RCC 7860 (cell line): ENCODE measurements at regions not wholly inside any gene's neighbourhood (a gene's known extent, or its start where the extent isn't known, plus 50 kb on each side); places are given as distances from the start of the nearest gene placed in this dataset.

ENCODE experiments used
- DNase-seq: peaks from one replicate; pipeline ENCODE4 v3.0.0-alpha.2; 2015; ENCODE audit warnings: low spot score
- FAIRE-seq: peaks from 2 replicates; lab custom pipeline; 2012; peaks lifted over from hg19 to GRCh38; lab: Jason Lieb, UNC

- FAIRE-seq = no peak
- no peak for DNase-seq
Measured at GRCh38 chr17:13973960-13974651, 95.2 kb upstream of the COX10 start.

DNA sequence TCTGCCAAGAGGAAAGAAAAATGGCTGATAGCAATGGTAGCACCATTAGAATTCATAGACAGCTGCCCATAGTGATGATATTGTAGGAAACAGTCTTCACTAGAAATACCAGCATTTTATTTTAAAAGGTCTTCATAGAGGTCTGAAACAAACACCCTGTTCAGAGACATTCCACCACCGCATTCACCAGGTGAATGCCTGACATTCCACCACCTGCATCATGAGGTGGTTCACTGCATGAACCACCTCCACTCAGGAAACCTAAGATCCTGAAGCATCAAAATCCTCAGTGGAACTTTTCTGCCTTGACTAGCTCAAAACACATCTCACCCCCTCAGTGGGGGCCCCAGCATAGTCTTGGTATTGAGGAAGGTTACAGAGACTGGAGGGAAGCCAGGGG lies 91.5 kb upstream of the COX10 start:
- DNase-seq (no peak), FAIRE-seq (no peak)

GRCh38 chr17:13978478-13978877 lies 90.8 kb upstream of the COX10 start:
- DNase-seq (no peak), FAIRE-seq (no peak)

- DNase-seq (no peak), FAIRE-seq (no peak)
Measured at GRCh38 chr17:13981881-13982280, 87.4 kb upstream of the COX10 start.

- no peak for FAIRE-seq
- no peak for DNase-seq
Measured at GRCh38 chr17:13984956-13985355, 84.3 kb upstream of the COX10 start.

DNA sequence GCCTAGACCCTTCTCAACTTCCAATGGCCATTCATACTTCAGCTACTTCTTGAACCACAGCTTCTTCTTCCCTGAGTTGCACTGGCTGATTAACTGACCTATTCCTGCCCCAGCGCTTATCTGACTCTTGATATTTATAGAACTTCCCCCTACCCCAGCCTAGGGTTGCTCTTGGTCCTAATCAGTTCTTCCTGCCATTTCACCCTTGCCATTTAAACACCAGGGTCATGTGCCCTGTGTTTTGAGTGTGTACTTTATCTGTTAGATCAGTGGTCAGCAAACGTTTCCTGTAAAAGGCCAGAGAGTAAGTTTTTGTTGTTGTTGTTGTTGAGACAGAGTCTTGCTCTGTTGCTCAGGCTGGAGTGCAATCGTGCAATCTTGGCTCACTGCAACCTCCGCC lies 82.4 kb upstream of the COX10 start:
- no peak for DNase-seq

GRCh38 chr17:13989138-13989537 lies 80.2 kb upstream of the COX10 start:
- DNase-seq = no peak
- no peak for FAIRE-seq

More for the DNA sequence above, 82.4 kb upstream of the COX10 start:
- FAIRE-seq = no peak

GRCh38 chr17:13993106-13993505 lies 76.2 kb upstream of the COX10 start:
- FAIRE-seq (no peak), DNase-seq (no peak)

DNA sequence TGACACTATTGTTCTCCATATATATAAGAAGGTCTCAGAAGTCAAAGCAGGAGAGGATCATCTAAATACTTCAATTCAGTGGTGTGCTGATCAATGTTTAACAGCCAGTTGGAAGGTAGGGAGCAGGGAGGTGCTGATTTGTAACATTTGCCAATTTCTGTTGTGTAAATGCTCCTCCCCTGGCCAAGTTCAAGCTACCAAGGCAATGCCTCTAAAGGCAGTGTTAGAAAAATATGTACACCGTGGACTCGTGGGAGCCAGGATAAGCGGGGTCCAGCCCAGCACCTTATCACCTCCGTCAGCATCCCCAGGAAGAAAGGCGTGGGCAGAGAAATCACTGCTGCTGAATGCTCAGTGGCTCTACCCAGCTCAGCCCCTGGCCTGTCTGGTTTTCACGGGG lies 75.3 kb upstream of the COX10 start:
- no peak for FAIRE-seq
- DNase-seq = no peak

DNA sequence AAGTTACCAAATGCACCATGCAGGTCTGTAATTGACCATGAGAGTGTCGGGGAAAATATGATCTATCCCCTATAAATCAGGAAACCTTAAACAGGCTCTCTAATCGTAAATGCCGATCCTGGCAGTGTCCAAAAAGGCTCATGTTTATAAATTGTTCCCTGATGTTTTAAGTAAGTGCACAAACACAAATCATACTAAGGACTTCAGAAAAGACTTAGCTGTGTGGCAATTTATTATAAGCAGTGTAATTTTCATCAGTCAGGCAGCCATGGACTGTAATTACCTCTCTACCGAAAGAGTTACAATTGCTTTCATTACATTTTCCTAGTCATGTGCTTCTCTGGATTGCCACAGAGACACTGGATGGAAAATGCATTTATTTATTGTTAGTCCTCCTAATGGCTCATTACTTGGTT lies 73.4 kb upstream of the COX10 start:
- DNase-seq (no peak), FAIRE-seq (no peak)

DNA sequence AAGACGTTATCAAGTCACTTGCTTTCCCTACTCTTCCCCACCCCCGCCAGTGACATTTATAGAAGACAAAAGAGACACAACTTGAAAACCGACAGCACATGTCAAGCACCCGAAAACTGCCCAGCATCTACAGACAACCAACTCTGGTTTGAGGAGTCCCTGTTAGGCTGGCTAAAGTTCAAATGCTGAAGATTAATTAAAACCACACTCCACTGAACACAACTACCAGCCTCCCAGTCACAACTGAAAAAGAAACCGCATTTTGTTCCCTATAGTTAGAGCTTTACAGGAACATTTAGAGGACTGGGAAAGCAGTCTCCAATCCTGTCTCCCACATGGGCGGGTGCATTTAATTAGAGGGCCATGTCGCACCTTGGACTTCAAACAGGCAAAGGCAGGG lies 73.0 kb upstream of the COX10 start:
- DNase-seq (no peak), FAIRE-seq (no peak)

- no peak for FAIRE-seq
- DNase-seq = no peak
Measured at GRCh38 chr17:13996748-13997147, 72.6 kb upstream of the COX10 start.

GRCh38 chr17:14004927-14005620 lies 64.2 kb upstream of the COX10 start:
- FAIRE-seq (no peak), DNase-seq (no peak)

GRCh38 chr17:14006249-14006942 lies 62.9 kb upstream of the COX10 start:
- no peak for FAIRE-seq
- DNase-seq = no peak

- no peak for FAIRE-seq
- no peak for DNase-seq
Measured at GRCh38 chr17:14007951-14008350, 61.4 kb upstream of the COX10 start.

DNA sequence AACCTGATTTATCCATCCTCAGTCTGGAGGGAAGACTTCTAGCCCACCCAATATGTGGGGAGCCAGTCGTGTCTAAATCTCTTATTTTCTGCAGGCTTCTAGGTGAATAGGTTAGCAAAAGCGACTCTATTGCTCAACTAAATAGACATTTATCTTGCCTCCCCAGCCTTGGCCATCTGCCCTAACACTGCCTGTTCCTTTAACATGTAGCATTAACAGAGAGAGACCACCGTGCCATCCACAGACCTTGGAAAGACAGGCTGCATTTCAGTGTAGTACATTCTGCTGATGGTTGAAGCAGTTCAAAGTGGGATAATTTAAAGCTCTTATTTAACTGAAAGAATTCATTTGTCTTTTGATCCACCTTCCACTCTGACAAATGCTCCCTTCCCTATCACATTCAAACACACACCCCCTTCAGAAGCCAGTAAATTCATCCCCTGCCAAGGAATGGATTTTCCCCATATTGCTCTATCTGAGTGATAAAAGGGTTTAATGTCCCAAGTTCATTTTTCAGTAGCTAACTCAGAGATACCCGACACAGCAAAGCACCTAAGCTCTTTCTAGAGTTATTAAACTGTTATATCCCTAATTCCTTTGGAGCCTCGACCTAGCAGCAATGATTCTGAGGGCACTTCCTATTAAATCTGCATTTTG lies 58.1 kb upstream of the COX10 start:
- FAIRE-seq (no peak), DNase-seq (no peak)

DNA sequence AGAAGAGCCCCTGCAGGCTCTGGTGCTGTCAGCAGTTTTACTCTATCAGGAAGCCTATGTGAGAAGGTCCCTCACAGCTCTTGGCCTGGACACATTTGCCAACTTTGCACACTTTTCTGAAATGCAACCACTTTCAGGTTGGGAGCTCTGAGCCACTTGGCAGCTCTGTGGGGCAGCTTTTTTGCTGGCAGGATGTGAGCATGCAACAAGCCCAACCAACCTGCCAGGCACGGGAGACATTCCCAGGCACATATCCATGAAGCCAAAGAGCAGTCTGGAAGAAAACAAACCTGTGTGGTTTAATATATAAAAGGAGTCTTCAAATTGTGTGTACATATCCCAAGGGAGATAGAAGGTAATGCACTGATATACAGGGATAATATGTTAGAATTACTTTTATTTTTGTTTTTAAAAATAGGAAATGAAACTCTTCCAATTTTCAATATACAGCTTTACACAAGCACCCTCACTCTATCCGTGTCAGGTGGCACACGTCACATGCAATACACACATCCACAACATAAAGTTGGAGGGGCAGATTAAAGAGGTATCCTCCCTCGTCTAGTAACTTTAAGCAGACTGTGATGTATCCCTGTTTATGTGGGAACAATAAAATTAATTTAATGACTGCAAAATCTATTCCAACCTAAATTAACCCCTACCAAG lies 57.4 kb upstream of the COX10 start:
- FAIRE-seq = no peak
- no peak for DNase-seq

GRCh38 chr17:14014657-14015056 lies 54.6 kb upstream of the COX10 start:
- no peak for DNase-seq
- no peak for FAIRE-seq

GRCh38 chr17:14015271-14015670 lies 54.0 kb upstream of the COX10 start:
- DNase-seq (no peak), FAIRE-seq (no peak)

GRCh38 chr17:14016858-14017257 lies 52.4 kb upstream of the COX10 start:
- no peak for FAIRE-seq
- no peak for DNase-seq
